ENCODE measurements at regions not wholly inside any gene's neighbourhood (a gene's known extent, or its start where the extent isn't known, plus 50 kb on each side); places are given as distances from the start of the nearest gene placed in this dataset.

GRCh38 chr1:73778471-73778870, 419.5 kb downstream of the LRRIQ3 start:
- no peak for TF ChIP-seq CTCF (conservative IDR thresholded peaks at IDR 0.05; ENCODE audit: low read depth in 2 of 2)
- TF ChIP-seq CREB1 (CRISPR knock-in tag; IDR thresholded peaks at IDR 0.05; ENCODE audit: low read depth): no peak
- TF ChIP-seq EZH2 (IDR thresholded peaks at IDR 0.05; ENCODE audit: low read depth, unreplicated experiment): no peak
- no peak for TF ChIP-seq EZH2phosphoT487 (IDR thresholded peaks at IDR 0.05; ENCODE audit: unreplicated experiment)
- TF ChIP-seq JUNB (IDR thresholded peaks at IDR 0.05; ENCODE audit: unreplicated experiment): no peak
- TF ChIP-seq REST (IDR thresholded peaks at IDR 0.05; ENCODE audit: unreplicated experiment): no peak
- no peak for TF ChIP-seq POLR2AphosphoS5 (IDR thresholded peaks at IDR 0.05; ENCODE audit: low read depth)
- TF ChIP-seq ZNF114 (CRISPR knock-in tag; IDR thresholded peaks at IDR 0.05): no peak
- no peak for TF ChIP-seq ZNF462 (CRISPR knock-in tag; IDR thresholded peaks at IDR 0.05)
- no peak for TF ChIP-seq STAT1 (IDR thresholded peaks at IDR 0.05; ENCODE audit: unreplicated experiment)

Measured in GM23338 (cell line).